Pulmonary artery endothelial cell (primary cell): ENCODE measurements at regions not wholly inside any gene's neighbourhood (a gene's known extent, or its start where the extent isn't known, plus 50 kb on each side); places are given as distances from the start of the nearest gene placed in this dataset.
A peak's percentile ranks its signal among the peaks of the same experiment; 100 is the strongest.

Experiments used
- DNase-seq: peaks from one replicate; pipeline ENCODE4 v3.0.0-alpha.2; 2011; ENCODE audit warnings: low read depth, low spot score

DNA sequence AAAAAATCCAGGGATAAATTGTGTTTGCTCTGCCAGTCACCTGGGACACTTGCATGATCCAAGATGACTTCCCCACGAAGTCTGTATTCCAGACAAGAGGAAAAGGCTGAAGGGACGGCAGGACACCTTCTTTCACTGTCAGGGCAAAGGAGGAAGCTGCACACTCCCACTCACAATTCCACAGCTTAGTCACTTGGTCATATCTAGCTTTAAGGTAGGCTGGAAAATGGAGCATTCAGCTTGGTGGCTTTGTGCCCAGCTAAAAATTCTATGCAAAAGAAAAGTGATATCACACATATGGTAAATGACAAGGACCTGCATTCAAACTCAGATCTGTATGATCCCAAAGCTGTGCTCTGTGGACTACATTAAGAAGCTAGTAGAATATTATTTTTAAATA, 109.2 kb upstream of the TPM1 start:
- DNase-seq, result no peak

GRCh38 chr15:62934236-62934971, 108.1 kb upstream of the TPM1 start:
- no peak for DNase-seq

- DNase-seq, result no peak
Observed at GRCh38 chr15:62935300-62936081, 107.1 kb upstream of the TPM1 start.

DNA sequence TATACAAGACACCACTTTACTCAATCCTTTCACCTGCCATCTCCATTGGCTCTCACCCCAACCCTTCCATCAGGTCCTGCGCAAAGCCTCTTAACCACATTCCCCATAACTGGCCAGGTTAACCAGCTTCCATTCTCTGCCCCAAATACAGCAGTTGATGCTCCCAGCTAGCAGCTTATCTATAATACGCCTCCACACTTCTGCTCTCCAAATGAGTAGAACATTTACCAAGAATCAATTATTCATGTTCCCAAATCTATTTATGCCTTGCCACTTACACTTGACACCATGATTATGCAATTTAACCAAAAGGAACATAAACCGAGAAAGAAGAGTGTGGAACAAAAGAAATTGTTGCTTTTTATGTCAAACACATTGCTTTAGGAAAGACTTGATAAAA, 103.7 kb upstream of the TPM1 start:
- no peak for DNase-seq

DNA sequence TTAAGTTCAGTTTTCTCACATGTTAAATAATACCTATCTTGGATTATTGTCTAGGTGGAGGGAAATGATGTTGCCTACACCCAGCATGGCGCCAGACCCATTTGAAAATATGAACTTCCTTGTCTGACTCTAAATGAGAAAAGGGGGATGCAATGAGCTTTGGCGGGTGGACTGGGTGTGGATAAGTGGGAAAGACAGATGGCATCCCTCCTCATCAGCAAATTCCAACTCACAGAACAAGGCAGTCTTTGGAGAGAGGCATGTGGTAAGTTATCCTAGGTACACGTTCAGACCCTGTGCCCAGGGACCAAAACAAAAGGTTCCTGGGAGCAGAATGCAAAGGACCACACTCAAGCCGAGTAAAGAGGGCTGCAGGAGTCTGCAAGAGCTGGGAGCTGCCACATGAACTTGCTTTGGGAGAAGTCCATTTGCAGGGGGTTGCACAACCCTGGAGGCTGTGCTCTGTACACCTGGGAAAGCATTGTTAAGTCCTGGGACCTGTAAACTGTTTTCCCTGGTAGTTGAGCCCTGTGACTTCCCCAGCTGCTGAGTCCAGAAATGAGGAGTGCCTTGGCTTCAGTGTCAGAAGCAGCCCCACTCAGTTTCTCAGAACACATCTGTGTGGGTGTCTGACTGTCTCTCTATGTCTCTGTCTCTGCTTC, 102.3 kb upstream of the TPM1 start:
- no peak for DNase-seq

DNA sequence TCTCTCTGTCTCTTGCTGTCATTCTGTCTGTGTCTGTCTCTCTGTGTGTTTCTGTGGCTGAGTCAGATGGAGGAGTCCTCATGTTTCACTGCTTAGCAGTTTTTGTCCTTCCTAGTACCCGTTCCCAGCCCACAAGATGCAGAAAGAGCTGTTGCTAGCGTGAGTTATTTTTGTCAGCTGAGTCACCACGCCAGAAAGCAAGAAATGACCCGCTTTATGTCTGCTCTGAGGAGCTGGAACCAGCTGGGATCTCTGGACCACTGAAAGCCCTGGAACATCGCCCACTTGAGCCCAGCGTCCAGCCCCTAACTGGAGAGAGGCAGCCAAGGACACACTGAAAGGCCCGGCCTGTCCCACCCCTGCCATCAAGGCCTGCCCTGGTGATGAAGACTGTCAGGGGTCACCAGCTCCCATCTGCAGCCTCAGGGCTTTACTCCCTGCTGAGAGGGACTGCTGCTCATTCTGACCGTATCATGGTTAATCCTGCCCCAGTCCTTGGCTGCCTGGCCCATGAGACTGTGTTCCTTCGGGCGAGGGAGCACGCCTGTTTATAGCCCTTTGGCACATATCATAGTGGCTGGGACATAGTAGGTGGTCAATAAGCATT, 101.7 kb upstream of the TPM1 start:
- DNase-seq, result peak; percentile 24

DNA sequence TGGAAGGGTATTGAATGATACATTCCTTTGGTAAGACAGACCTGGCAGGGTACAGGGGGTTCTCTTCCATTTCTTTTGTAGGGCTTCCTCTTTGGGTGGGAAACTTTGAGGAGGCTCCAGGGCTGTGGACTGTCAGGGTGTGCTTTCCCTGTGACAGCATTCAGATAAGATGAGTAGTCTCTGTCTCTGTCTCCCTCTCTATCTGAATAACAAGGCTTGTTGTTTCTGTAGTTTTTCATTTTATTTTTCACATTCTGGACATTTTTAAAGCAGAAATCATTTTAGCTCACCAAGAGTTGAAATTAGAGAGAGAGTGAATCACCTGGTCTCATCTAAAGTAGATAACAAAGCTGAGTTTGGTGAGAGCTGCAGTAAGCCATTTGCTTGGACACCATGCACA, 100.8 kb upstream of the TPM1 start:
- DNase-seq, result no peak

DNA sequence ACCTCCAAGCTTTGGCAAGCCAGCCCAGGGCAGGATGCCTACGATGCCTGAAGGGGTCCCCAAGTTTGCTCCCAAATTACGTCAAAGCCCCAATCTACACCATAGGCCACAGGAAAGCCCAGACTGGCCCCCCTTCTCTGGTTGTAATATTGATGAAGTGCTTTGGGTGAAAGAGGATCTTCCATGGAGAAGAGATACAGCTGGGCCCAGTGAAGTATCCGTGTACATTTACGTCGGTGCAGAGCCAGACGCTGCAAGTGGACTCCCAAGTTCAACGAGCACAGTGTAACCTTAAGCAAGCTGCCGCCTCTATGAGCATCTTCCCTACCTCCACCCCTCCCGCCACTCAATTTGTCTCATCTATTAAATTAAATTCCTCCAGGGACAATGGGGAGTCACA, 100.1 kb upstream of the TPM1 start:
- DNase-seq, result no peak

DNA sequence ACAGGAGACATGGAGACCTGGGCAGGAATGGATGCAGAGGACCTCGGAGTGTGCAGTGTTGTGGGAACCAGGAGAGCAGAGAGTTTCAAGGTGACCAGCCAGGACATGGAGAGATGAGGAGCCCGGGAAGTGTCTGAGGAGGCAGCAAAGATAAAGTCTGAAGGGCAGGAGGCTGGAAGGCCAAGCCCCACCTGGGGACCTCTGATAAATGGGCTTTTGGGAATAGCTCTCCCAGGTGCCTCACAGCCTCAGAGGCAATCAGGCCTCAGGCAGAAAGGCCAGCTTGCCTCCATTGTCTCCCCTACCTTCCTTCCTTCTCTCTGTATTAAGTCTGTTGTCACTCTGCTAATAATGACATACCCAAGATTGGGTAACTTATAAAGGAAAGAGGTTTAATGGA, 97.5 kb upstream of the TPM1 start:
- no peak for DNase-seq

GRCh38 chr15:62945760-62946159, 96.8 kb upstream of the TPM1 start:
- DNase-seq, result no peak

DNA sequence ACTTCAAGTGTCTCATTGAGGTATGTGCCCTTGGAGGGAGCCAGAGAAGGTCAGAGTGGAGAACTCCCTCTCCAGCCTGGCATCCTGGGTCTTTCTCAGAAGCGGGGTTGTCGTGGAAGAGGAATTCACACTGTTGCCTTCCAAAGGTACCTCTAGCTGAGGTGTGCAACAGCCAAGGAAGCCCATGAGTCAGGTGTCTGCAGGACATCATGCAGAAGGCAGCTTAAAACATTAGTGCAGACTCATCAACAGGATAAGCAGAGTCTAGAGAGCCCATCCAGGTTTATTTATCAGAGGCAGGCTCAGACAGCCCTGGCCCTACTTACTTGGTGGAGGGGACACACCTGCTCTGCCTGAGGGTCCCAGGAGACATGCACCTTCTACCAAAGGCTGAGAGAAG, 95.6 kb upstream of the TPM1 start:
- DNase-seq, result no peak

DNA sequence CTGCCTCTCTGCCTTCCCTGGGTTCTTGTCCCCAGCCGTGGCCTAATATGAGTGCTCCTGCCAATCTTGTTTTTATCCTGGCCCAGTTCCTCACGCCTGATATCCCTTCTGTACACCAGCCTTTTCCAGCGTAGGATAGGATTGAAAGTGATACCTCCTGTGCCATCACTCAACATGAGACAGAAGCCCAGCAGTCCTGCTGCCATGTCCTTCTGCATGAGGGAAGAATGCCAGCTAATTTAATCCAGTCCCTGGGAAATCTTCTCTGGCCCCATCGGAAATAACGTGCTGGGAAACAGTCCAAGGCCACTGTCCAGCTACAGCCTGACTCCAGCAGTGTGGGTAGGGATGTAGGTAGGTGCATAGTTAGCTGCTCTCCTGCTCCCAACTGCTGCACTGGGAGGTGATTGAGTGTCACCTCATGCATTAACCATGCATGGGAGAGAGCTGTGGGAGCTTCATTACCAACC, 92.0 kb upstream of the TPM1 start:
- DNase-seq, result no peak

DNA sequence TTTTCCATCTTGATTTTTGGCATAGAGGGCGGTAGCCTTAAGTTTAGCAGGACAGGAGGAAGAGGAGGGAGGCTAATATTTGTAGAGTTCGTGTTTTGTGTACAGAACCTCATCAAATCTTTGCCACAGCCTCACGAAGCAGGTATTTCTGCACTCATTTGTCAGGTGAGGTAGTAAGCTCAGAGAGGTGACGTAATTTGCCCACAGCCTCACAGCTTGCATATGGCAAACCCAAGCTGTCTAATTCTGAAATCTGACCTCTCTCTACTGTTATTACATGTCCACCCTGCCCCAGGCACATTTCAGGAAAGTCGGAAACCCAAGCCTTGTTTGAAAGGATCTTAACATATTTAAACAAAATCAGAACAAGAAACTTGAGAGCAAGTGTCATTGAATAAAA, 91.1 kb upstream of the TPM1 start:
- DNase-seq, result no peak

DNA sequence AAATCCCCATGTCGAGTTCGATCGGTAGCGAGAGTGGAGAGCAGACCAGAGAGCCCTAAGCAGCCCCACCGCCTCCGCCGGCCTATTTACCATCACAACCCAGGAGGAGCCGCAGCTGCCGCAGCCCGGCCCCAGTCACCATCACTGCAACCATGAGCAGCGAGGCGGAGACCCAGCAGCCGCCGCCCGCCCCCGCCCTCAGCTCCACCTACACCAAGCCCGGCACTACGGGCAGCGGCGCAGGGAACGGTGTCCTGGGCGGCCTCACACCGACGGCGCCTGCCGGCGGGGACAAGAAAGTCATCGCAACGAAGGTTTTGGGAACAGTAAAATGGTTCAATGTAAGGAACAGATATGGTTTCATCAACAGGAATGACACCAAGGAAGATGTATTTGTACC, 89.5 kb upstream of the TPM1 start:
- DNase-seq, result no peak

GRCh38 chr15:62953496-62954045, 89.0 kb upstream of the TPM1 start:
- no peak for DNase-seq

- DNase-seq, result peak; percentile 54
Observed at GRCh38 chr15:62957130-62957529, 85.4 kb upstream of the TPM1 start.

- DNase-seq, result no peak
Observed at GRCh38 chr15:62958528-62959363, 83.8 kb upstream of the TPM1 start.

- no peak for DNase-seq
Observed at GRCh38 chr15:62961134-62961533, 81.4 kb upstream of the TPM1 start.

DNA sequence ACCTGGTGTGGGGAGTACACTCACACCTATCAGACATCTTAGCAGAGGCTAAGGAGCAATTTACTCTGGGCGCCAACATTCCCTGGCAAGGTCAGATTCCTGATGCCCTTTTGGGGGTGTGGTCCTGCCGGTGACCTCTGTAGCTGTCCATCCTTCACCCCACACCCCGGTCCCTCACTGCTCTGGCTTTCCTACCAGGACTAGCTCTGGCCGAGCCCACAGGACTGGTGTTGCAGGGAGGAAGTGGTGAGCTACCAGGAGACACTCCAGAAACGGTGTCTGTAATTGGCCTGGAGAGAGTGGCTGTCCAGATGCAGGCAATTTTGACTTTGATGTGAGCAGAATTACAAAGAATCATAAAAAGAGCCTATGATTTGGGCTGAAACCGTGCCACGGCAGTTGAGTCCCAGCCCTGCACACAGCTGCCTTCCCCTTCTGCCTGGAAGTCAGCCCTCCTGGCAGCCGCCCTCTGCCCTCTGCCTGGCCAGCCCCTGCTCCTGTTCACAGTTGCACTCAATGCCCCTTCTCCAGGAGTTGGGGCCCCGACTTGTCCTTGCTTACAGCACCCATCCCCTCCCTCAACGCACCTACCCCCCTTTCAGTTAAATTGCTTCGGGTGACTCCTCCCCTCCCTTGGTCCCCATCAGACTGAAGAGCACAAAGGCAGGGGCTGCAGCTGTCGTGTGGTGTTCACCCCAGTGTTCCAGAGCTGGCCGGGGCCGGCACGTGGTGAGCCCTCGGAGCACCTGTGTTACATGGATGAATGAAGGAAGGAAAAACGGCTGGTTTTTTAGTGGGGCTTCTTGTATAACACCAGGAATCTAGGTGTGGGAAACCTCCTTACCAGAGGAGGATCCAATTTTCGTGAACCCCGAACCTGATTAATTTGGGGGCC, 80.2 kb upstream of the TPM1 start:
- DNase-seq, result no peak

DNA sequence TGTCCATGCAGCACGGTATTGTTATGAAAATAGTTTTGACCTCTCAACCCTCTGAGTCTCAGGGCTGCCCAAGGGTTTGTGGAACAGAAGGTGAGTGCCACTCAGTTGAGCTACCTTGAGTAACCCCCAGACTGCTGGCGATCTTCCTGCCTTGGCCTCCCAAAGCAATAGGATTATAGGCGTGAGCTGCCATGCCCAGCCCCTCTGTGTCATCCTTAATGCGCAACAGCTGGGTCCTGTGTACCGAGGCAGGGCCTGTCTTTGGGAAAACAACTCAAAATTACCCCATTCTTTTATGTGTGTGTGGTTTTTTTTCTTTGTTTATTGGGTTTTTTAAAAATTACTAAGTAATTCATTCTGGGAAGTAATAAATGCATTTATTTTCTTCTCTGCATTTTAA, 78.3 kb upstream of the TPM1 start:
- DNase-seq, result no peak
